ENCODE measurements at regions not wholly inside any gene's neighbourhood (a gene's known extent, or its start where the extent isn't known, plus 50 kb on each side); places are given as distances from the start of the nearest gene placed in this dataset.

DNA sequence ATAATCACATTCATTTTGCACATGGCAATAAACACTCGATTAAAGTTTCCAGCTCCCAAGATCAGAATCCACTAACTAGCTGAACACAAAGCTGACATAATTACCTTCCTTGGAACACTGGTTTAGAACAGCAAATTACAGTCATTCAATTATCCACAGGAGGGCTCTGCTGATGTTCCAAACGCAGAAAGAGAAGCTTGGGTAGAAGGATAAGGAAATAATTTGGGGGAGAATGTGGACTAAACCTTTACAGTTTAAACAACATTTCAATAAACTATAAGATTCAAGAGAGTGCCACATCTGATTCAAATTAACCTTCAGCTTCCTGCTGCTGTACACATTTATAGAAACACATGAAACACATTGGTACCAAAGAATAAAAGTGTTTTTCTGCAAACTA lies 67.8 kb upstream of the ARL4C start:
- Histone ChIP-seq H3K27ac (ENCODE audit: extremely low read depth, low read depth, low read length) (no peak overlapping the region), H3K4me3 (ENCODE audit: low read depth, low read length) (no peak overlapping the region), H3K36me3 (ENCODE audit: control insufficient read depth in 2 of 2, insufficient read depth in 1 of 2, low read length in 2 of 2) (no peaks in the 10 kb centered on the region), H3K4me1 (ENCODE audit: control insufficient read depth, insufficient read depth, low read length) (no peaks in the 10 kb centered on the region), H3K9me3 (ENCODE audit: control insufficient read depth, insufficient read depth, low read depth, low read length) (no peaks in the 10 kb centered on the region)
- ChIA-PET CTCF (interaction anchor here (0.7 to 2.6 kb wide), 6 partner anchors 8 to 556 kb away, joined by 3 to 9 read pairs (median 4); no protein-coding TSS in a partner anchor), POLR2A (no interaction called here)
- TF ChIP-seq, protein P1, sequence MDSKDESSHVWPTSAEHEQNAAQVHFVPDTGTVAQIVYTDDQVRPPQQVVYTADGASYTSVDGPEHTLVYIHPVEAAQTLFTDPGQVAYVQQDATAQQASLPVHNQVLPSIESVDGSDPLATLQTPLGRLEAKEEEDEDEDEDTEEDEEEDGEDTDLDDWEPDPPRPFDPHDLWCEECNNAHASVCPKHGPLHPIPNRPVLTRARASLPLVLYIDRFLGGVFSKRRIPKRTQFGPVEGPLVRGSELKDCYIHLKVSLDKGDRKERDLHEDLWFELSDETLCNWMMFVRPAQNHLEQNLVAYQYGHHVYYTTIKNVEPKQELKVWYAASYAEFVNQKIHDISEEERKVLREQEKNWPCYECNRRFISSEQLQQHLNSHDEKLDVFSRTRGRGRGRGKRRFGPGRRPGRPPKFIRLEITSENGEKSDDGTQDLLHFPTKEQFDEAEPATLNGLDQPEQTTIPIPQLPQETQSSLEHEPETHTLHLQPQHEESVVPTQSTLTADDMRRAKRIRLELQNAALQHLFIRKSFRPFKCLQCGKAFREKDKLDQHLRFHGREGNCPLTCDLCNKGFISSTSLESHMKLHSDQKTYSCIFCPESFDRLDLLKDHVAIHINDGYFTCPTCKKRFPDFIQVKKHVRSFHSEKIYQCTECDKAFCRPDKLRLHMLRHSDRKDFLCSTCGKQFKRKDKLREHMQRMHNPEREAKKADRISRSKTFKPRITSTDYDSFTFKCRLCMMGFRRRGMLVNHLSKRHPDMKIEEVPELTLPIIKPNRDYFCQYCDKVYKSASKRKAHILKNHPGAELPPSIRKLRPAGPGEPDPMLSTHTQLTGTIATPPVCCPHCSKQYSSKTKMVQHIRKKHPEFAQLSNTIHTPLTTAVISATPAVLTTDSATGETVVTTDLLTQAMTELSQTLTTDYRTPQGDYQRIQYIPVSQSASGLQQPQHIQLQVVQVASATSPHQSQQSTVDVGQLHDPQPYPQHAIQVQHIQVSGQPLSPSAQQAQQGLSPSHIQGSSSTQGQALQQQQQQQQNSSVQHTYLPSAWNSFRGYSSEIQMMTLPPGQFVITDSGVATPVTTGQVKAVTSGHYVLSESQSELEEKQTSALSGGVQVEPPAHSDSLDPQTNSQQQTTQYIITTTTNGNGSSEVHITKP (tag by site-specific recombination; IDR thresholded peaks at IDR 0.05) = peak; percentile 50; the same call in 1 of the 2 replicates
- no peak for TF ChIP-seq ZNF791 (tag by site-specific recombination; IDR thresholded peaks at IDR 0.05)

DNA sequence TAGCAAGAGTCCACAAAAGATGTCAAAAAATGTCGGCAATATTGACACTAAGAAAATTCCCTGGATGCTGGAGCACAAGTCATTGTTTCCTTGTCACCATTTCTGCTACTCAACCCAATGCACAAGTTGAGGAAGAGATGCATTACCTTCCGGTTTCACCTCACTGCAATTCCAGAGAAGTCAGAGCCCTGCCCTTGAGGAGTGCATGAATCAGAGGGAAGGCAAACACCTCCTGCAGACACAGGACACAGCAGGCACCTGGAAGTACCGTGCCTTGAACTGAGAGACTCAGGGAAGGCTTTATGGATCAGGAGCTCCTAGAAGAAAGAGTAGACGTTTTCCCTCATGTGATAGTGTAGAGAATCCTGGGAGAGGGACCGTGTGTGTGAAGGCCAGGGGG lies 62.7 kb upstream of the ARL4C start:
- Histone ChIP-seq H3K36me3 (ENCODE audit: control insufficient read depth in 2 of 2, insufficient read depth in 1 of 2, low read length in 2 of 2) (no peaks in the 10 kb centered on the region), H3K4me1 (ENCODE audit: control insufficient read depth, insufficient read depth, low read length) (no peaks in the 10 kb centered on the region), H3K4me3 (ENCODE audit: low read depth, low read length) (no peak overlapping the region), H3K9me3 (ENCODE audit: control insufficient read depth, insufficient read depth, low read depth, low read length) (no peaks in the 10 kb centered on the region), H3K27ac (ENCODE audit: extremely low read depth, low read depth, low read length) (no peak overlapping the region)
- ChIA-PET CTCF (interaction anchor here (1.0 to 1.4 kb wide), 2 partner anchors 14 to 557 kb away, joined by 3 read pairs; no protein-coding TSS in a partner anchor), POLR2A (no interaction called here)
- TF ChIP-seq, protein P2, sequence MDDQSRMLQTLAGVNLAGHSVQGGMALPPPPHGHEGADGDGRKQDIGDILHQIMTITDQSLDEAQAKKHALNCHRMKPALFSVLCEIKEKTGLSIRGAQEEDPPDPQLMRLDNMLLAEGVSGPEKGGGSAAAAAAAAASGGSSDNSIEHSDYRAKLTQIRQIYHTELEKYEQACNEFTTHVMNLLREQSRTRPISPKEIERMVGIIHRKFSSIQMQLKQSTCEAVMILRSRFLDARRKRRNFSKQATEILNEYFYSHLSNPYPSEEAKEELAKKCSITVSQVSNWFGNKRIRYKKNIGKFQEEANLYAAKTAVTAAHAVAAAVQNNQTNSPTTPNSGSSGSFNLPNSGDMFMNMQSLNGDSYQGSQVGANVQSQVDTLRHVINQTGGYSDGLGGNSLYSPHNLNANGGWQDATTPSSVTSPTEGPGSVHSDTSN (CRISPR knock-in tag; IDR thresholded peaks at IDR 0.05) = no peak
- TF ChIP-seq ZNF157 (tag by site-specific recombination; IDR thresholded peaks at IDR 0.05) (no peak), ZXDB (tag by site-specific recombination; IDR thresholded peaks at IDR 0.05) (no peak), ZNF140 (tag by site-specific recombination; IDR thresholded peaks at IDR 0.05) (no peak), ZNF561 (tag by site-specific recombination; IDR thresholded peaks at IDR 0.05; ENCODE audit: borderline replicate concordance) (no peak), ZFP69B (tag by site-specific recombination; IDR thresholded peaks at IDR 0.05) (no peak), ZNF521 (tag by site-specific recombination; IDR thresholded peaks at IDR 0.05) (no peak), YY1 (tag by site-specific recombination; IDR thresholded peaks at IDR 0.05) (no peak), ZNF24 (tag by site-specific recombination; IDR thresholded peaks at IDR 0.05) (no peak), ZNF302 (tag by site-specific recombination; IDR thresholded peaks at IDR 0.05; ENCODE audit: low read depth) (no peak), ZNF549 (tag by site-specific recombination; IDR thresholded peaks at IDR 0.05) (no peak), ZNF560 (tag by site-specific recombination; IDR thresholded peaks at IDR 0.05; ENCODE audit: borderline replicate concordance) (no peak)
- TF ChIP-seq, protein P3, sequence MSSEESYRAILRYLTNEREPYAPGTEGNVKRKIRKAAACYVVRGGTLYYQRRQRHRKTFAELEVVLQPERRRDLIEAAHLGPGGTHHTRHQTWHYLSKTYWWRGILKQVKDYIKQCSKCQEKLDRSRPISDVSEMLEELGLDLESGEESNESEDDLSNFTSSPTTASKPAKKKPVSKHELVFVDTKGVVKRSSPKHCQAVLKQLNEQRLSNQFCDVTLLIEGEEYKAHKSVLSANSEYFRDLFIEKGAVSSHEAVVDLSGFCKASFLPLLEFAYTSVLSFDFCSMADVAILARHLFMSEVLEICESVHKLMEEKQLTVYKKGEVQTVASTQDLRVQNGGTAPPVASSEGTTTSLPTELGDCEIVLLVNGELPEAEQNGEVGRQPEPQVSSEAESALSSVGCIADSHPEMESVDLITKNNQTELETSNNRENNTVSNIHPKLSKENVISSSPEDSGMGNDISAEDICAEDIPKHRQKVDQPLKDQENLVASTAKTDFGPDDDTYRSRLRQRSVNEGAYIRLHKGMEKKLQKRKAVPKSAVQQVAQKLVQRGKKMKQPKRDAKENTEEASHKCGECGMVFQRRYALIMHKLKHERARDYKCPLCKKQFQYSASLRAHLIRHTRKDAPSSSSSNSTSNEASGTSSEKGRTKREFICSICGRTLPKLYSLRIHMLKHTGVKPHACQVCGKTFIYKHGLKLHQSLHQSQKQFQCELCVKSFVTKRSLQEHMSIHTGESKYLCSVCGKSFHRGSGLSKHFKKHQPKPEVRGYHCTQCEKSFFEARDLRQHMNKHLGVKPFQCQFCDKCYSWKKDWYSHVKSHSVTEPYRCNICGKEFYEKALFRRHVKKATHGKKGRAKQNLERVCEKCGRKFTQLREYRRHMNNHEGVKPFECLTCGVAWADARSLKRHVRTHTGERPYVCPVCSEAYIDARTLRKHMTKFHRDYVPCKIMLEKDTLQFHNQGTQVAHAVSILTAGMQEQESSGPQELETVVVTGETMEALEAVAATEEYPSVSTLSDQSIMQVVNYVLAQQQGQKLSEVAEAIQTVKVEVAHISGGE (tag by site-specific recombination; conservative IDR thresholded peaks at IDR 0.05; ENCODE audit: low read depth) = no peak
- TF ChIP-seq, protein P4, sequence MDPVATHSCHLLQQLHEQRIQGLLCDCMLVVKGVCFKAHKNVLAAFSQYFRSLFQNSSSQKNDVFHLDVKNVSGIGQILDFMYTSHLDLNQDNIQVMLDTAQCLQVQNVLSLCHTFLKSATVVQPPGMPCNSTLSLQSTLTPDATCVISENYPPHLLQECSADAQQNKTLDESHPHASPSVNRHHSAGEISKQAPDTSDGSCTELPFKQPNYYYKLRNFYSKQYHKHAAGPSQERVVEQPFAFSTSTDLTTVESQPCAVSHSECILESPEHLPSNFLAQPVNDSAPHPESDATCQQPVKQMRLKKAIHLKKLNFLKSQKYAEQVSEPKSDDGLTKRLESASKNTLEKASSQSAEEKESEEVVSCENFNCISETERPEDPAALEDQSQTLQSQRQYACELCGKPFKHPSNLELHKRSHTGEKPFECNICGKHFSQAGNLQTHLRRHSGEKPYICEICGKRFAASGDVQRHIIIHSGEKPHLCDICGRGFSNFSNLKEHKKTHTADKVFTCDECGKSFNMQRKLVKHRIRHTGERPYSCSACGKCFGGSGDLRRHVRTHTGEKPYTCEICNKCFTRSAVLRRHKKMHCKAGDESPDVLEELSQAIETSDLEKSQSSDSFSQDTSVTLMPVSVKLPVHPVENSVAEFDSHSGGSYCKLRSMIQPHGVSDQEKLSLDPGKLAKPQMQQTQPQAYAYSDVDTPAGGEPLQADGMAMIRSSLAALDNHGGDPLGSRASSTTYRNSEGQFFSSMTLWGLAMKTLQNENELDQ (tag by site-specific recombination; IDR thresholded peaks at IDR 0.05; ENCODE audit: low read depth) = no peak
- TF ChIP-seq, protein P5, sequence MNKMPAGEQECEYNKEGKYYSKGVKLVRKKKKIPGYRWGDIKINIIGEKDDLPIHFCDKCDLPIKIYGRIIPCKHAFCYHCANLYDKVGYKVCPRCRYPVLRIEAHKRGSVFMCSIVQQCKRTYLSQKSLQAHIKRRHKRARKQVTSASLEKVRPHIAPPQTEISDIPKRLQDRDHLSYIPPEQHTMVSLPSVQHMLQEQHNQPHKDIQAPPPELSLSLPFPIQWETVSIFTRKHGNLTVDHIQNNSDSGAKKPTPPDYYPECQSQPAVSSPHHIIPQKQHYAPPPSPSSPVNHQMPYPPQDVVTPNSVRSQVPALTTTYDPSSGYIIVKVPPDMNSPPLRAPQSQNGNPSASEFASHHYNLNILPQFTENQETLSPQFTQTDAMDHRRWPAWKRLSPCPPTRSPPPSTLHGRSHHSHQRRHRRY (tag by site-specific recombination; IDR thresholded peaks at IDR 0.05) = no peak

Measured in HEK293 (cell line).